Keratinocyte (primary cell): ENCODE measurements at regions not wholly inside any gene's neighbourhood (a gene's known extent, or its start where the extent isn't known, plus 50 kb on each side); places are given as distances from the start of the nearest gene placed in this dataset.

Source experiments
- DNase-seq: peaks from one replicate; pipeline ENCODE4 v3.0.0-alpha.2; 2011; ENCODE audit warnings: low read depth, missing footprints, low spot score
- FAIRE-seq: peaks from 2 replicates; lab custom pipeline; 2011; peaks lifted over from hg19 to GRCh38; lab: Jason Lieb, UNC
- H2AFZ ChIP-seq: 2 replicates; pipeline ENCODE4 v1.6.0; 2012; ENCODE audit warnings: low read length, control low read depth, inconsistent platforms; ENCODE audit not compliant: control insufficient read depth
- H3K27ac ChIP-seq: 2 replicates; pipeline ENCODE4 v1.5.1; 2011; ENCODE audit warnings: low read length; ENCODE audit not compliant: control insufficient read depth, insufficient read depth
- H3K27me3 ChIP-seq: 3 replicates; pipeline ENCODE4 v1.6.0; 2011; ENCODE audit warnings: low read length; ENCODE audit not compliant: control insufficient read depth, insufficient read depth; ENCODE audit errors: extremely low read depth
- H3K36me3 ChIP-seq, 2 experiments: 2 replicates in 1 of 2; 3 replicates in 1 of 2; pipeline ENCODE4 v1.5.1; 2011; ENCODE audit warnings: low read length in 2 of 2, mild to moderate bottlenecking in 1 of 2; ENCODE audit not compliant: control insufficient read depth in 2 of 2, insufficient read depth in 2 of 2; ENCODE audit errors: extremely low read depth in 1 of 2
- H3K4me1 ChIP-seq: 3 replicates; pipeline ENCODE4 v1.5.1; 2011; ENCODE audit warnings: low read length; ENCODE audit not compliant: control insufficient read depth, insufficient read depth; ENCODE audit errors: extremely low read depth
- H3K4me2 ChIP-seq: 3 replicates; pipeline ENCODE4 v1.6.0; 2011; ENCODE audit warnings: low read depth, low read length; ENCODE audit not compliant: control insufficient read depth, insufficient read depth; ENCODE audit errors: extremely low read depth
- H3K4me3 ChIP-seq, 3 experiments: fragments of 200-600 bp in 1 of 3; sonication (generic) in 1 of 3; 2 replicates in 2 of 3; 3 replicates in 1 of 3; pipeline ENCODE4 v1.5.1; 2011 to 2016; ENCODE audit warnings: low read length in 3 of 3, mild to moderate bottlenecking in 3 of 3, control low read depth in 2 of 3, inconsistent platforms in 1 of 3, low read depth in 1 of 3, mixed read lengths in 1 of 3, mixed run types in 1 of 3, moderate library complexity in 1 of 3; ENCODE audit not compliant: control insufficient read depth in 2 of 3, insufficient read depth in 2 of 3; ENCODE audit errors: extremely low read depth in 1 of 3
- H3K79me2 ChIP-seq: 2 replicates; pipeline ENCODE4 v1.6.0; 2012; ENCODE audit warnings: low read length; ENCODE audit not compliant: control insufficient read depth, insufficient read depth
- H3K9ac ChIP-seq: 3 replicates; pipeline ENCODE4 v1.6.0; 2011; ENCODE audit warnings: low read length; ENCODE audit not compliant: control insufficient read depth, insufficient read depth; ENCODE audit errors: extremely low read depth
- H3K9me1 ChIP-seq: 3 replicates; pipeline ENCODE4 v1.6.0; 2011; ENCODE audit warnings: low read length; ENCODE audit not compliant: control insufficient read depth, insufficient read depth; ENCODE audit errors: extremely low read depth
- H3K9me3 ChIP-seq: 2 replicates; pipeline ENCODE4 v1.5.1; 2012; ENCODE audit warnings: low read depth, low read length; ENCODE audit not compliant: control insufficient read depth
- H4K20me1 ChIP-seq: 3 replicates; pipeline ENCODE4 v1.6.0; 2011; ENCODE audit warnings: low read length; ENCODE audit not compliant: control insufficient read depth, insufficient read depth; ENCODE audit errors: extremely low read depth
- EZH2 ChIP-seq: IDR thresholded peaks from one replicate; pipeline ENCODE4 v1.6.1; 2012; ENCODE audit warnings: inconsistent platforms, mild to moderate bottlenecking, low read length, moderate library complexity
- dilution Hi-C: fragments of 300-500 bp; cut with MboI; formaldehyde crosslinking; loops from one replicate; pipeline ENCODE4 v1.7.0; 2020; ENCODE audit warnings: low sequenced_read_pairs; ENCODE audit not compliant: extremely low pct_ligation_motif_present
- TF ChIP-seq, protein P1 (sequence below), 3 experiments: IDR thresholded peaks in 1 of 3; conservative IDR thresholded peaks in 1 of 3; optimal IDR thresholded peaks in 1 of 3; 2 replicates in 2 of 3; 3 replicates in 1 of 3; pipeline versions ENCODE3 to v1.5.1; 2011; ENCODE audit warnings: low read length in 3 of 3, mild to moderate bottlenecking in 3 of 3, moderate library complexity in 2 of 3, control low read depth in 1 of 3, inconsistent platforms in 1 of 3; ENCODE audit not compliant: insufficient read depth in 2 of 3; ENCODE audit errors: extremely low read depth in 1 of 3

DNA sequence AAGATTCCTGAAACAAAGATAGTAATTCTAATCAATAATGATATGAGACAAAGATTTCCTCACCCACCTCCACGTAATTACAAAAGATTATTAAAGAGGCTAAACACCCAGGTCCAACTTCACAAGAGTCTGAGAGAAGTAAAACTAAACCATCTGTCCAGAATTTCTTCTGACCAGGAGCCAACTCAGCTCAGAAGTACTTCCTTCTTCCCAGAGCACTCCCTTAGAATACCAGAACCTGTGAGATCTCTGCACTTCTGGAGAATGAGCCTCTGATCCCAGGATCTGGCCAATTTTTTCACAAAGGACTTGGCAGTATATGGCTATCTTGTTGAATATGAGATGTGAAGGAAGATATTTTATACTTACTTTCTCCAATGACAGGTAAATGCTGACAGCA is 120.6 kb upstream of the PALMD start:
- H3K79me2 ChIP-seq: no peaks in the 10 kb centered on the region
- no peaks in the 10 kb centered on the region for H3K9me3 ChIP-seq
- no peak overlapping the region for H3K4me3 ChIP-seq
- no peaks in the 10 kb centered on the region for H4K20me1 ChIP-seq
- FAIRE-seq: no peak
- H3K27ac ChIP-seq: no peak overlapping the region
- H3K27me3 ChIP-seq: no peaks in the 10 kb centered on the region
- TF ChIP-seq, protein P1, sequence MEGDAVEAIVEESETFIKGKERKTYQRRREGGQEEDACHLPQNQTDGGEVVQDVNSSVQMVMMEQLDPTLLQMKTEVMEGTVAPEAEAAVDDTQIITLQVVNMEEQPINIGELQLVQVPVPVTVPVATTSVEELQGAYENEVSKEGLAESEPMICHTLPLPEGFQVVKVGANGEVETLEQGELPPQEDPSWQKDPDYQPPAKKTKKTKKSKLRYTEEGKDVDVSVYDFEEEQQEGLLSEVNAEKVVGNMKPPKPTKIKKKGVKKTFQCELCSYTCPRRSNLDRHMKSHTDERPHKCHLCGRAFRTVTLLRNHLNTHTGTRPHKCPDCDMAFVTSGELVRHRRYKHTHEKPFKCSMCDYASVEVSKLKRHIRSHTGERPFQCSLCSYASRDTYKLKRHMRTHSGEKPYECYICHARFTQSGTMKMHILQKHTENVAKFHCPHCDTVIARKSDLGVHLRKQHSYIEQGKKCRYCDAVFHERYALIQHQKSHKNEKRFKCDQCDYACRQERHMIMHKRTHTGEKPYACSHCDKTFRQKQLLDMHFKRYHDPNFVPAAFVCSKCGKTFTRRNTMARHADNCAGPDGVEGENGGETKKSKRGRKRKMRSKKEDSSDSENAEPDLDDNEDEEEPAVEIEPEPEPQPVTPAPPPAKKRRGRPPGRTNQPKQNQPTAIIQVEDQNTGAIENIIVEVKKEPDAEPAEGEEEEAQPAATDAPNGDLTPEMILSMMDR (optimal IDR thresholded peaks at IDR 0.05 in 1 of 3, IDR thresholded peaks at IDR 0.05 in 1 of 3, conservative IDR thresholded peaks at IDR 0.05 in 1 of 3; ENCODE audit: extremely low read depth in 1 of 3, insufficient read depth in 2 of 3, low read length in 3 of 3): no peak
- TF ChIP-seq EZH2: no peak
- no peak overlapping the region for H3K9ac ChIP-seq
- H3K4me2 ChIP-seq: no peak overlapping the region
- H3K4me1 ChIP-seq: no peaks in the 10 kb centered on the region
- dilution Hi-C loops: no loop called here
- no peaks in the 10 kb centered on the region for H3K9me1 ChIP-seq
- DNase-seq: no peak
- H3K36me3 ChIP-seq: no peaks in the 10 kb centered on the region
- no peak overlapping the region for H2AFZ ChIP-seq

DNA sequence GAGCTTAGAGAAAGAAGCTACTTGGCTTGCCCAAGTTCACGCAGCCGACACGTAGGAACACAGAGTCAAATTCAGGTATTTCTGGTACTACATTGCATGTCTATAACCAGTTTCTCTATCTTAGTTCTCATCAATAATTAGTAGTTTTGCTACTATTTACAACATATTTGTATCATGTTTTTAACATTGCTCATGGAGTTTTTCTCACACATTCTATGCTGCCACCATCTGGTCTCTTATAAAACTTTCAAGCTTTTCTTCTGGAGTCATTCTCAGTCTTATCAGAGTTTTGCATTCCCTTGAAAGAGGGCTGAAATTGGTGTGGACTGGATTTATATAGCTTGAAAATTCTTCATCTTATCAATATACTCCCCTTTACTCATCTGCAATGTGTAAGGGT is 118.8 kb upstream of the PALMD start:
- no peak for DNase-seq
- Histone ChIP-seq H3K27ac (no peak overlapping the region), H3K4me1 (no peaks in the 10 kb centered on the region), H2AFZ (no peak overlapping the region), H4K20me1 (no peaks in the 10 kb centered on the region), H3K9ac (no peak overlapping the region), H3K4me3 (no peak overlapping the region), H3K27me3 (no peaks in the 10 kb centered on the region), H3K4me2 (no peak overlapping the region), H3K9me1 (no peaks in the 10 kb centered on the region), H3K36me3 (no peaks in the 10 kb centered on the region), H3K9me3 (no peaks in the 10 kb centered on the region), H3K79me2 (no peaks in the 10 kb centered on the region)
- FAIRE-seq: no peak
- TF ChIP-seq, protein P1 (optimal IDR thresholded peaks at IDR 0.05 in 1 of 3, IDR thresholded peaks at IDR 0.05 in 1 of 3, conservative IDR thresholded peaks at IDR 0.05 in 1 of 3; ENCODE audit: extremely low read depth in 1 of 3, insufficient read depth in 2 of 3, low read length in 3 of 3): peak in 2 of 3 experiments; percentile 21 to 29
- TF ChIP-seq EZH2: no peak
- dilution Hi-C loops: no loop called here
